ENCODE measurements at regions not wholly inside any gene's neighbourhood (a gene's known extent, or its start where the extent isn't known, plus 50 kb on each side); places are given as distances from the start of the nearest gene placed in this dataset.

DNA sequence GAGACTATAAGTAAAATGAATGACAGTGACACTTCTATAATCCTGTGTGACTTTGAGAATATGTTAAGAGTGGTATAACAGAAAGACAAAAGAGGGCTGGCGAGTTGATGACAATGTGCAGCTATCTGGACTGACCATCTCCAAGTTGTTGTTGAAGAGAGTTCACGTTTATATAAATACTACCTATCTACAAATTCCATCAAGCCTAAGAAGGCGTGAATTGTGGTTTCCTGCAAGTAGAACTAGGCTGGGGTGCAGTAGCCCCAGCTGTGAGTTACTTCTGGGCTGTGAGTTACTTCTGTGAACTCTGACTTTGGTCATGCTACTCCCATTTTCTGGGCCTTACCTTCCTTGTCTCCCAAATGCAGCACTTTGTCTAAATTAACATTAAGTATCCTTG, 561.0 kb downstream of the TBC1D4 start:
- H3K4me1 Mint-ChIP-seq, result peaks cover 11% of the 10 kb centered on the region
- TF ChIP-seq NR3C1 (CRISPR knock-in tag; conservative IDR thresholded peaks at IDR 0.05; ENCODE audit: low read depth), result no peak
- no peak for TF ChIP-seq GTF2I (CRISPR knock-in tag; conservative IDR thresholded peaks at IDR 0.05)
- TF ChIP-seq FOXP1 (CRISPR knock-in tag; IDR thresholded peaks at IDR 0.05; ENCODE audit: borderline replicate concordance), result no peak
- no peak for TF ChIP-seq CBFB (CRISPR knock-in tag; IDR thresholded peaks at IDR 0.05; ENCODE audit: low read depth)
- no peak for TF ChIP-seq GABPB1 (CRISPR knock-in tag; IDR thresholded peaks at IDR 0.05)
- TF ChIP-seq MYBL2 (CRISPR knock-in tag; IDR thresholded peaks at IDR 0.05), result no peak
- no peak for TF ChIP-seq ESRRA (CRISPR knock-in tag; IDR thresholded peaks at IDR 0.05; ENCODE audit: borderline replicate concordance)
- no peak for TF ChIP-seq JAZF1 (CRISPR knock-in tag; IDR thresholded peaks at IDR 0.05)
- no peak for TF ChIP-seq JUN (CRISPR knock-in tag; IDR thresholded peaks at IDR 0.05)
- TF ChIP-seq SMAD3 (CRISPR knock-in tag; IDR thresholded peaks at IDR 0.05; ENCODE audit: borderline replicate concordance), result no peak
- TF ChIP-seq GRHL2 (CRISPR knock-in tag; IDR thresholded peaks at IDR 0.05; ENCODE audit: insufficient replicate concordance, severe bottlenecking), result no peak
- no peak for TF ChIP-seq ZNF416 (CRISPR knock-in tag; IDR thresholded peaks at IDR 0.05)
- TF ChIP-seq, protein P1, sequence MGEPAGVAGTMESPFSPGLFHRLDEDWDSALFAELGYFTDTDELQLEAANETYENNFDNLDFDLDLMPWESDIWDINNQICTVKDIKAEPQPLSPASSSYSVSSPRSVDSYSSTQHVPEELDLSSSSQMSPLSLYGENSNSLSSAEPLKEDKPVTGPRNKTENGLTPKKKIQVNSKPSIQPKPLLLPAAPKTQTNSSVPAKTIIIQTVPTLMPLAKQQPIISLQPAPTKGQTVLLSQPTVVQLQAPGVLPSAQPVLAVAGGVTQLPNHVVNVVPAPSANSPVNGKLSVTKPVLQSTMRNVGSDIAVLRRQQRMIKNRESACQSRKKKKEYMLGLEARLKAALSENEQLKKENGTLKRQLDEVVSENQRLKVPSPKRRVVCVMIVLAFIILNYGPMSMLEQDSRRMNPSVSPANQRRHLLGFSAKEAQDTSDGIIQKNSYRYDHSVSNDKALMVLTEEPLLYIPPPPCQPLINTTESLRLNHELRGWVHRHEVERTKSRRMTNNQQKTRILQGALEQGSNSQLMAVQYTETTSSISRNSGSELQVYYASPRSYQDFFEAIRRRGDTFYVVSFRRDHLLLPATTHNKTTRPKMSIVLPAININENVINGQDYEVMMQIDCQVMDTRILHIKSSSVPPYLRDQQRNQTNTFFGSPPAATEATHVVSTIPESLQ (CRISPR knock-in tag; IDR thresholded peaks at IDR 0.05), result no peak
- no peak overlapping the region for H3K4me3 Mint-ChIP-seq
- ChIA-PET POLR2A (no interaction called here), CTCF (no interaction called here)
- ATAC-seq (no peak), DNase-seq (ENCODE audit: low spot score) (no peak)
- H3K36me3 Mint-ChIP-seq, result peaks cover 4% of the 10 kb centered on the region
- H3K9me3 Mint-ChIP-seq, result peaks cover 32% of the 10 kb centered on the region
- H3K27me3 Mint-ChIP-seq (ENCODE audit: low read depth), result no peaks in the 10 kb centered on the region
- no peak overlapping the region for H3K27ac Mint-ChIP-seq

DNA sequence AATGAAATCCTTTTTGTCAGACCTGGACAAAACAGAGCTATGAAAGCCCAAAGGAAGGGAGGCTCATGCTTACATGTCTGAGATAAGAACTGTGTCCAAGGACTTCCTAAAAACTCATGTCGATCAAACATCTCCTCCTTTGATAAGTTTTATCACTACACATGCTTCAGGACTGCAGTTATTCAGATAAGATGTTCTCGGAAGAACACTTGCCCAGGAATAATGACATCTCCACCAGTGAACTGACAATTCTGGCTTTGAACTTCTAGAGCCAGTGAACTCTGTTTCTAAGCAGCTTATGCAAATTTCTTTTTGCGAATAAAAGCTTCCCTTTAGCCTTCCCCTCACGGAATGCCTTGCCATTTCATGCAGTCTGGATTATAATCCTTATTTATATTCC, 561.6 kb downstream of the TBC1D4 start:
- TF ChIP-seq NFATC4 (CRISPR knock-in tag; IDR thresholded peaks at IDR 0.05) (no peak), CREM (CRISPR knock-in tag; IDR thresholded peaks at IDR 0.05) (no peak), ZNF232 (CRISPR knock-in tag; IDR thresholded peaks at IDR 0.05) (no peak), SMAD3 (CRISPR knock-in tag; IDR thresholded peaks at IDR 0.05; ENCODE audit: borderline replicate concordance) (no peak), GTF2I (CRISPR knock-in tag; conservative IDR thresholded peaks at IDR 0.05) (no peak), KAT7 (CRISPR knock-in tag; IDR thresholded peaks at IDR 0.05; ENCODE audit: borderline replicate concordance) (no peak), RORB (CRISPR knock-in tag; IDR thresholded peaks at IDR 0.05) (no peak)
- TF ChIP-seq, protein P2, sequence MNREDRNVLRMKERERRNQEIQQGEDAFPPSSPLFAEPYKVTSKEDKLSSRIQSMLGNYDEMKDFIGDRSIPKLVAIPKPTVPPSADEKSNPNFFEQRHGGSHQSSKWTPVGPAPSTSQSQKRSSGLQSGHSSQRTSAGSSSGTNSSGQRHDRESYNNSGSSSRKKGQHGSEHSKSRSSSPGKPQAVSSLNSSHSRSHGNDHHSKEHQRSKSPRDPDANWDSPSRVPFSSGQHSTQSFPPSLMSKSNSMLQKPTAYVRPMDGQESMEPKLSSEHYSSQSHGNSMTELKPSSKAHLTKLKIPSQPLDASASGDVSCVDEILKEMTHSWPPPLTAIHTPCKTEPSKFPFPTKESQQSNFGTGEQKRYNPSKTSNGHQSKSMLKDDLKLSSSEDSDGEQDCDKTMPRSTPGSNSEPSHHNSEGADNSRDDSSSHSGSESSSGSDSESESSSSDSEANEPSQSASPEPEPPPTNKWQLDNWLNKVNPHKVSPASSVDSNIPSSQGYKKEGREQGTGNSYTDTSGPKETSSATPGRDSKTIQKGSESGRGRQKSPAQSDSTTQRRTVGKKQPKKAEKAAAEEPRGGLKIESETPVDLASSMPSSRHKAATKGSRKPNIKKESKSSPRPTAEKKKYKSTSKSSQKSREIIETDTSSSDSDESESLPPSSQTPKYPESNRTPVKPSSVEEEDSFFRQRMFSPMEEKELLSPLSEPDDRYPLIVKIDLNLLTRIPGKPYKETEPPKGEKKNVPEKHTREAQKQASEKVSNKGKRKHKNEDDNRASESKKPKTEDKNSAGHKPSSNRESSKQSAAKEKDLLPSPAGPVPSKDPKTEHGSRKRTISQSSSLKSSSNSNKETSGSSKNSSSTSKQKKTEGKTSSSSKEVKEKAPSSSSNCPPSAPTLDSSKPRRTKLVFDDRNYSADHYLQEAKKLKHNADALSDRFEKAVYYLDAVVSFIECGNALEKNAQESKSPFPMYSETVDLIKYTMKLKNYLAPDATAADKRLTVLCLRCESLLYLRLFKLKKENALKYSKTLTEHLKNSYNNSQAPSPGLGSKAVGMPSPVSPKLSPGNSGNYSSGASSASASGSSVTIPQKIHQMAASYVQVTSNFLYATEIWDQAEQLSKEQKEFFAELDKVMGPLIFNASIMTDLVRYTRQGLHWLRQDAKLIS (CRISPR knock-in tag; IDR thresholded peaks at IDR 0.05; ENCODE audit: borderline replicate concordance), result no peak
- TF ChIP-seq, protein P3, sequence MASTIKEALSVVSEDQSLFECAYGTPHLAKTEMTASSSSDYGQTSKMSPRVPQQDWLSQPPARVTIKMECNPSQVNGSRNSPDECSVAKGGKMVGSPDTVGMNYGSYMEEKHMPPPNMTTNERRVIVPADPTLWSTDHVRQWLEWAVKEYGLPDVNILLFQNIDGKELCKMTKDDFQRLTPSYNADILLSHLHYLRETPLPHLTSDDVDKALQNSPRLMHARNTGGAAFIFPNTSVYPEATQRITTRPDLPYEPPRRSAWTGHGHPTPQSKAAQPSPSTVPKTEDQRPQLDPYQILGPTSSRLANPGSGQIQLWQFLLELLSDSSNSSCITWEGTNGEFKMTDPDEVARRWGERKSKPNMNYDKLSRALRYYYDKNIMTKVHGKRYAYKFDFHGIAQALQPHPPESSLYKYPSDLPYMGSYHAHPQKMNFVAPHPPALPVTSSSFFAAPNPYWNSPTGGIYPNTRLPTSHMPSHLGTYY (CRISPR knock-in tag; IDR thresholded peaks at IDR 0.05), result no peak
- TF ChIP-seq, protein P4, sequence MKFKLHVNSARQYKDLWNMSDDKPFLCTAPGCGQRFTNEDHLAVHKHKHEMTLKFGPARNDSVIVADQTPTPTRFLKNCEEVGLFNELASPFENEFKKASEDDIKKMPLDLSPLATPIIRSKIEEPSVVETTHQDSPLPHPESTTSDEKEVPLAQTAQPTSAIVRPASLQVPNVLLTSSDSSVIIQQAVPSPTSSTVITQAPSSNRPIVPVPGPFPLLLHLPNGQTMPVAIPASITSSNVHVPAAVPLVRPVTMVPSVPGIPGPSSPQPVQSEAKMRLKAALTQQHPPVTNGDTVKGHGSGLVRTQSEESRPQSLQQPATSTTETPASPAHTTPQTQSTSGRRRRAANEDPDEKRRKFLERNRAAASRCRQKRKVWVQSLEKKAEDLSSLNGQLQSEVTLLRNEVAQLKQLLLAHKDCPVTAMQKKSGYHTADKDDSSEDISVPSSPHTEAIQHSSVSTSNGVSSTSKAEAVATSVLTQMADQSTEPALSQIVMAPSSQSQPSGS (CRISPR knock-in tag; IDR thresholded peaks at IDR 0.05; ENCODE audit: borderline replicate concordance, low read depth), result no peak
- TF ChIP-seq, protein P5, sequence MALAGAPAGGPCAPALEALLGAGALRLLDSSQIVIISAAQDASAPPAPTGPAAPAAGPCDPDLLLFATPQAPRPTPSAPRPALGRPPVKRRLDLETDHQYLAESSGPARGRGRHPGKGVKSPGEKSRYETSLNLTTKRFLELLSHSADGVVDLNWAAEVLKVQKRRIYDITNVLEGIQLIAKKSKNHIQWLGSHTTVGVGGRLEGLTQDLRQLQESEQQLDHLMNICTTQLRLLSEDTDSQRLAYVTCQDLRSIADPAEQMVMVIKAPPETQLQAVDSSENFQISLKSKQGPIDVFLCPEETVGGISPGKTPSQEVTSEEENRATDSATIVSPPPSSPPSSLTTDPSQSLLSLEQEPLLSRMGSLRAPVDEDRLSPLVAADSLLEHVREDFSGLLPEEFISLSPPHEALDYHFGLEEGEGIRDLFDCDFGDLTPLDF (CRISPR knock-in tag; IDR thresholded peaks at IDR 0.05), result no peak
- TF ChIP-seq, protein P6, sequence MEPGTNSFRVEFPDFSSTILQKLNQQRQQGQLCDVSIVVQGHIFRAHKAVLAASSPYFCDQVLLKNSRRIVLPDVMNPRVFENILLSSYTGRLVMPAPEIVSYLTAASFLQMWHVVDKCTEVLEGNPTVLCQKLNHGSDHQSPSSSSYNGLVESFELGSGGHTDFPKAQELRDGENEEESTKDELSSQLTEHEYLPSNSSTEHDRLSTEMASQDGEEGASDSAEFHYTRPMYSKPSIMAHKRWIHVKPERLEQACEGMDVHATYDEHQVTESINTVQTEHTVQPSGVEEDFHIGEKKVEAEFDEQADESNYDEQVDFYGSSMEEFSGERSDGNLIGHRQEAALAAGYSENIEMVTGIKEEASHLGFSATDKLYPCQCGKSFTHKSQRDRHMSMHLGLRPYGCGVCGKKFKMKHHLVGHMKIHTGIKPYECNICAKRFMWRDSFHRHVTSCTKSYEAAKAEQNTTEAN (CRISPR knock-in tag; IDR thresholded peaks at IDR 0.05), result no peak
- TF ChIP-seq, protein P7, sequence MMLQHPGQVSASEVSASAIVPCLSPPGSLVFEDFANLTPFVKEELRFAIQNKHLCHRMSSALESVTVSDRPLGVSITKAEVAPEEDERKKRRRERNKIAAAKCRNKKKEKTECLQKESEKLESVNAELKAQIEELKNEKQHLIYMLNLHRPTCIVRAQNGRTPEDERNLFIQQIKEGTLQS (CRISPR knock-in tag; conservative IDR thresholded peaks at IDR 0.05), result no peak
- no peak for ATAC-seq
- CTCF ChIA-PET, result no interaction called here
- Mint-ChIP-seq H3K36me3 (peaks cover 4% of the 10 kb centered on the region), H3K27ac (no peak overlapping the region), H3K9me3 (peaks cover 30% of the 10 kb centered on the region), H3K4me3 (no peak overlapping the region), H3K27me3 (ENCODE audit: low read depth) (no peaks in the 10 kb centered on the region), H3K4me1 (peaks cover 11% of the 10 kb centered on the region)
- DNase-seq (ENCODE audit: low spot score), result no peak
- POLR2A ChIA-PET, result no interaction called here

Measured in WTC11 (cell line).